Ovary (tissue), 7 donors: ENCODE measurements at regions not wholly inside any gene's neighbourhood (a gene's known extent, or its start where the extent isn't known, plus 50 kb on each side); places are given as distances from the start of the nearest gene placed in this dataset.

Experiments used
- DNase-seq, 5 donors: peaks; one replicate each; pipeline ENCODE4 v3.0.0-alpha.2; 2019 to 2020
- H3K27ac ChIP-seq, 2 donors: fragments of 200-600 bp; one replicate each; pipeline versions ENCODE4 v1.5.1 to v1.8.0; 2019 to 2022
- H3K27me3 ChIP-seq: fragments of 200-600 bp; one replicate; pipeline ENCODE4 v1.8.0; 2022
- H3K36me3 ChIP-seq: fragments of 200-600 bp; sonication (generic); one replicate; pipeline ENCODE4 v1.5.1; 2019
- H3K4me1 ChIP-seq: one replicate; pipeline ENCODE4 v1.8.1; 2013; ENCODE audit warnings: mild to moderate bottlenecking, moderate library complexity; ENCODE audit not compliant: insufficient read depth
- H3K4me3 ChIP-seq: fragments of 200-600 bp; sonication (generic); one replicate; pipeline ENCODE4 v1.5.1; 2017
- H3K9me3 ChIP-seq, 2 donors: fragments of 200-600 bp in 1 of 2; sonication (generic) in 1 of 2; one replicate each; pipeline versions ENCODE4 v1.5.1 to v1.8.1; 2013 to 2019; ENCODE audit warnings: mild to moderate bottlenecking in 1 of 2, moderate library complexity in 1 of 2
- CTCF ChIP-seq, 3 donors: fragments of 450-650 bp in 2 of 3; fragments of 200-600 bp in 1 of 3; IDR thresholded peaks; one replicate each; pipeline versions ENCODE4 v1.5.1 to v1.8.0; 2016 to 2022; ENCODE audit warnings: antibody characterized with exemption in 3 of 3, mild to moderate bottlenecking in 1 of 3
- EP300 ChIP-seq: sonication (generic); formaldehyde crosslinking; IDR thresholded peaks from one replicate; pipeline ENCODE4 v1.6.1; 2017; ENCODE audit warnings: antibody characterized with exemption
- POLR2A ChIP-seq: fragments of 450-650 bp; IDR thresholded peaks from one replicate; pipeline ENCODE4 v1.6.1; 2017; ENCODE audit warnings: antibody characterized with exemption, mild to moderate bottlenecking, moderate library complexity
- WGBS, 3 donors: extraction: QIAGEN DNeasy Blood & Tissue Kit in 1 of 3; methylation state at CpG; one replicate each; pipeline versions ENCODE4 v1.1.5 to v1.1.7; 2013 to 2017; 5-methylcytosine and 5-hydroxymethylcytosine counted together
- intact Hi-C, 4 donors: fragments of 100-400 bp; cut with DNase I; formaldehyde crosslinking; loops; one replicate each; pipeline versions ENCODE4 v1.11.0 to v1.15.1; 2022 to 2023
- donor health status: DM: no; HTN: no; CAD: no; lungs with moderate emphysema.
- donor health status: DM: no; HTN: no; CAD: no.
- donor health status: Bipolar disorder and iron deficiency.
- donor health status: DM: no; HTN: no; CAD: no.
- donor health status: DM: yes; HTN: yes; CAD: no.

GRCh38 chr3:8186213-8186612 lies 315.4 kb upstream of the LMCD1 start:
- no peak for TF ChIP-seq CTCF (IDR thresholded peaks at IDR 0.05)
- no peak for TF ChIP-seq POLR2A
- TF ChIP-seq EP300: no peak
- intact Hi-C loops: no loop called here
- Histone ChIP-seq H3K27ac (no peak overlapping the region), H3K36me3 (no peaks in the 10 kb centered on the region), H3K9me3 (no peaks in the 10 kb centered on the region), H3K4me1 (no peaks in the 10 kb centered on the region), H3K27me3 (no peaks in the 10 kb centered on the region), H3K4me3 (no peak overlapping the region)
- 85 to 95% (median 94%) methylated on average over 3 of the region's 3 CpGs for WGBS, 3 donors
- no peak for DNase-seq

- H3K4me1 ChIP-seq: no peaks in the 10 kb centered on the region
- H3K9me3 ChIP-seq: no peaks in the 10 kb centered on the region
- H3K27ac ChIP-seq: no peak overlapping the region
- no peaks in the 10 kb centered on the region for H3K27me3 ChIP-seq
- no peak for DNase-seq
- no peak overlapping the region for H3K4me3 ChIP-seq
- intact Hi-C loops: no loop called here
- WGBS, 3 donors: 91 to 92% (median 92%) methylated on average over 5 of the region's 5 CpGs
- TF ChIP-seq CTCF (IDR thresholded peaks at IDR 0.05): no peak
- no peak for TF ChIP-seq EP300
- TF ChIP-seq POLR2A: no peak
- H3K36me3 ChIP-seq: no peaks in the 10 kb centered on the region
These were observed 313.6 kb upstream of the LMCD1 start for GRCh38 chr3:8187996-8188395.

- 89 to 95% (median 92%) methylated on average over 1 of the region's 1 CpG for WGBS, 3 donors
- Histone ChIP-seq H3K27me3 (peaks cover 3% of the 10 kb centered on the region), H3K4me1 (no peaks in the 10 kb centered on the region), H3K36me3 (no peaks in the 10 kb centered on the region), H3K9me3 (no peaks in the 10 kb centered on the region), H3K27ac (no peak overlapping the region), H3K4me3 (no peak overlapping the region)
- no peak for DNase-seq
- no peak for TF ChIP-seq CTCF (IDR thresholded peaks at IDR 0.05)
- no peak for TF ChIP-seq EP300
- TF ChIP-seq POLR2A: no peak
- intact Hi-C loops: no loop called here
These were observed 312.6 kb upstream of the LMCD1 start for GRCh38 chr3:8189051-8189450.

- intact Hi-C loops: no loop called here
- 92 to 98% (median 96%) methylated on average over 1 of the region's 1 CpG for WGBS, 3 donors
- Histone ChIP-seq H3K27ac (no peak overlapping the region), H3K36me3 (no peaks in the 10 kb centered on the region), H3K4me3 (no peak overlapping the region), H3K9me3 (no peaks in the 10 kb centered on the region), H3K4me1 (no peaks in the 10 kb centered on the region), H3K27me3 (peaks cover 3% of the 10 kb centered on the region)
- no peak for DNase-seq
- TF ChIP-seq CTCF (IDR thresholded peaks at IDR 0.05) (no peak), EP300 (no peak), POLR2A (no peak)
These were observed 310.2 kb upstream of the LMCD1 start for GRCh38 chr3:8191406-8191805.

- no peak overlapping the region for H3K27ac ChIP-seq
- intact Hi-C loops: no loop called here
- H3K4me3 ChIP-seq: no peak overlapping the region
These were observed 304.2 kb upstream of the LMCD1 start for GRCh38 chr3:8197384-8197783.

More at GRCh38 chr3:8197384-8197783, 304.2 kb upstream of the LMCD1 start:
- TF ChIP-seq EP300 (no peak), POLR2A (no peak), CTCF (IDR thresholded peaks at IDR 0.05) (no peak)
- no peaks in the 10 kb centered on the region for H3K9me3 ChIP-seq
- H3K4me1 ChIP-seq: no peaks in the 10 kb centered on the region
- H3K27me3 ChIP-seq: peaks cover 3% of the 10 kb centered on the region
- DNase-seq: no peak
- H3K36me3 ChIP-seq: no peaks in the 10 kb centered on the region
- WGBS, 3 donors: 85 to 95% (median 95%) methylated on average over 2 of the region's 2 CpGs
